GM12878 (cell line): ENCODE measurements at regions not wholly inside any gene's neighbourhood (a gene's known extent, or its start where the extent isn't known, plus 50 kb on each side); places are given as distances from the start of the nearest gene placed in this dataset.

Source experiments
- ATAC-seq: fragments of 200-7000 bp; cut with Tn5 transposase; 3 replicates; pipeline ENCODE4 v1.9.1; 2020; ENCODE audit warnings: mild to moderate bottlenecking, moderate library complexity
- BruUV-seq: library from RNA; stranded (reverse); fragments of 400-500 nt; replicated peaks from 2 replicates; lab custom pipeline; 2021; lab: Mats Ljungman, UMichigan
- CTCF ChIA-PET: fragments of 300-600 bp; sonication (Branson Sonifier 250); formaldehyde crosslinking; extraction: SDS; loops from one replicate; lab custom pipeline; 2021; ENCODE audit warnings: inconsistent platforms; lab: Yijun Ruan, JAX
- POLR2A ChIA-PET: fragments of 350-600 bp; formaldehyde crosslinking; extraction: SDS; loops from one replicate; lab custom pipeline; 2021; ENCODE audit warnings: inconsistent platforms; lab: Charles Lee
- RAD21 ChIA-PET: fragments of 300-600 bp; sonication (Branson Sonifier 250); formaldehyde crosslinking; loops from one replicate; lab custom pipeline; 2023; ENCODE audit warnings: antibody characterized with exemption; ENCODE audit not compliant: unreplicated experiment; lab: Charles Lee
- SMC1A ChIA-PET: fragments of 300-600 bp; sonication (Branson Sonifier 250); formaldehyde crosslinking; loops from one replicate; lab custom pipeline; 2023; ENCODE audit not compliant: unreplicated experiment, uncharacterized antibody; lab: Charles Lee
- DNase-seq: peaks from one replicate; pipeline ENCODE4 v3.0.0-alpha.2; 2011; ENCODE audit warnings: low read depth, low spot score
- FAIRE-seq: peaks from 3 replicates; lab custom pipeline; 2011; peaks lifted over from hg19 to GRCh38; lab: Jason Lieb, UNC
- H2AFZ ChIP-seq: 2 replicates; pipeline ENCODE4 v1.6.0; 2011; ENCODE audit warnings: low read depth, low read length, control low read depth; ENCODE audit not compliant: control insufficient read depth
- H3K27ac ChIP-seq: 2 replicates; pipeline ENCODE4 v1.5.1; 2011; ENCODE audit warnings: control low read depth; ENCODE audit not compliant: control insufficient read depth, insufficient read depth
- H3K27me3 ChIP-seq, 2 experiments: replicated peaks in 1 of 2; 2 replicates each; pipeline versions ENCODE4 v1.6.0 to v1.6.1; 2011; ENCODE audit warnings: low read length in 1 of 2; ENCODE audit not compliant: control insufficient read depth in 2 of 2, insufficient read depth in 2 of 2
- H3K36me3 ChIP-seq, 2 experiments: 2 replicates each; pipeline ENCODE4 v1.5.1; 2011; ENCODE audit warnings: low read length in 1 of 2; ENCODE audit not compliant: control insufficient read depth in 2 of 2, insufficient read depth in 2 of 2
- H3K4me1 ChIP-seq: 2 replicates; pipeline ENCODE4 v1.6.1; 2011; ENCODE audit warnings: mild to moderate bottlenecking, low read length, moderate library complexity, mixed read lengths; ENCODE audit not compliant: control insufficient read depth, insufficient read depth
- H3K4me2 ChIP-seq: 2 replicates; pipeline ENCODE4 v1.6.0; 2011; ENCODE audit warnings: control low read depth; ENCODE audit not compliant: control insufficient read depth, insufficient read depth
- H3K4me3 ChIP-seq: fragments of 200-600 bp; sonication (generic); 2 replicates; pipeline ENCODE4 v1.5.1; 2016
- H3K79me2 ChIP-seq: 2 replicates; pipeline ENCODE4 v1.6.0; 2011; ENCODE audit warnings: low read length; ENCODE audit not compliant: control insufficient read depth, insufficient read depth
- H3K9ac ChIP-seq: 2 replicates; pipeline ENCODE4 v1.8.0; 2011; ENCODE audit warnings: low read length, control low read depth, mixed read lengths; ENCODE audit not compliant: control insufficient read depth, insufficient read depth
- H3K9me3 ChIP-seq: replicated peaks from 3 replicates; pipeline ENCODE4 v1.5.1; 2011; ENCODE audit warnings: mild to moderate bottlenecking, low read length; ENCODE audit not compliant: control insufficient read depth, insufficient read depth
- H4K20me1 ChIP-seq: 2 replicates; pipeline ENCODE4 v1.6.0; 2011; ENCODE audit not compliant: control insufficient read depth, insufficient read depth
- CBX5 ChIP-seq: sonication (generic); IDR thresholded peaks from 2 replicates; pipeline ENCODE4 v1.6.1; 2016; ENCODE audit warnings: low read depth, moderate library complexity, mild to moderate bottlenecking, inconsistent platforms
- CEBPB ChIP-seq, 2 experiments: fragments of 150-350 bp in 1 of 2; IDR thresholded peaks; 2 replicates each; pipeline ENCODE4 v1.6.1; 2012 to 2014; ENCODE audit warnings: low read depth in 2 of 2, low read length in 2 of 2, borderline replicate concordance in 1 of 2, inconsistent platforms in 1 of 2
- FOXM1 ChIP-seq: IDR thresholded peaks from 2 replicates; pipeline ENCODE4 v1.6.1; 2012; ENCODE audit warnings: low read depth, mild to moderate bottlenecking, inconsistent platforms, low read length, moderate library complexity
- HDAC6 ChIP-seq: fragments of 200-600 bp; sonication (generic); IDR thresholded peaks from one replicate; pipeline ENCODE4 v1.8.0; 2017; ENCODE audit warnings: antibody characterized with exemption; ENCODE audit not compliant: unreplicated experiment
- IKZF1 ChIP-seq: fragments of 450-650 bp; conservative IDR thresholded peaks from 2 replicates; pipeline ENCODE4 v1.6.1; 2017; ENCODE audit warnings: antibody characterized with exemption, mild to moderate bottlenecking
- MEF2A ChIP-seq: IDR thresholded peaks from 2 replicates; pipeline ENCODE4 v1.6.1; 2011; ENCODE audit warnings: low read depth, mild to moderate bottlenecking, low read length, moderate library complexity; ENCODE audit not compliant: insufficient read depth
- MEF2B ChIP-seq: fragments of 450-650 bp; IDR thresholded peaks from 2 replicates; pipeline ENCODE4 v1.6.1; 2018; ENCODE audit warnings: mild to moderate bottlenecking, moderate library complexity; ENCODE audit not compliant: partially characterized antibody, poor library complexity, severe bottlenecking
- NFYB ChIP-seq: IDR thresholded peaks from 2 replicates; pipeline ENCODE4 v1.6.1; 2011; ENCODE audit warnings: low read depth, mild to moderate bottlenecking, low read length, improper control_type of control experiment, moderate library complexity; ENCODE audit not compliant: insufficient read depth
- PBX3 ChIP-seq: IDR thresholded peaks from 2 replicates; pipeline ENCODE4 v1.6.1; 2011; ENCODE audit warnings: mild to moderate bottlenecking, low read depth, low read length, moderate library complexity; ENCODE audit not compliant: insufficient replicate concordance
- PKNOX1 ChIP-seq: fragments of 450-650 bp; IDR thresholded peaks from 2 replicates; pipeline ENCODE4 v1.6.1; 2016; ENCODE audit warnings: mild to moderate bottlenecking
- RUNX3 ChIP-seq: IDR thresholded peaks from 2 replicates; pipeline ENCODE4 v1.6.1; 2012; ENCODE audit warnings: low read length, inconsistent platforms
- SIX5 ChIP-seq: IDR thresholded peaks from 2 replicates; pipeline ENCODE4 v1.6.1; 2011; ENCODE audit warnings: mild to moderate bottlenecking, low read depth, low read length, moderate library complexity; ENCODE audit not compliant: severe bottlenecking
- USF2 ChIP-seq: IDR thresholded peaks from 2 replicates; pipeline ENCODE4 v1.6.1; 2011; ENCODE audit warnings: low read depth, low read length, improper control_type of control experiment, borderline replicate concordance
- WGBS: methylation state at CpG from one replicate; pipeline ENCODE4 v1.1.6; 2016; ENCODE audit warnings: low lambda C conversion rate; ENCODE audit not compliant: insufficient replicate concordance, insufficient coverage; ENCODE audit errors: missing lambda C conversion rate; 5-methylcytosine and 5-hydroxymethylcytosine counted together
- in situ Hi-C: fragments of 300-500 bp; cut with MboI; formaldehyde crosslinking; loops from 9 replicates; pipeline ENCODE4 v1.14.3; 2018; ENCODE audit warnings: mixed read lengths
- intact Hi-C: fragments of 100-400 bp; cut with micrococcal nuclease; formaldehyde crosslinking; loops from one replicate; pipeline ENCODE4 v1.14.2; 2022; ENCODE audit not compliant: unreplicated experiment

- no peak for TF ChIP-seq CEBPB (IDR thresholded peaks at IDR 0.05; ENCODE audit: borderline replicate concordance in 1 of 2, low read depth in 2 of 2, low read length in 2 of 2)
Measured at GRCh38 chr1:37274486-37274885, 199.9 kb upstream of the ZC3H12A start (continued).

- no peak overlapping the region for H3K4me2 ChIP-seq
- in situ Hi-C loops, result no loop called here
- no peak for TF ChIP-seq SIX5
- TF ChIP-seq USF2, result no peak
- no peak for TF ChIP-seq RUNX3
- no peak for TF ChIP-seq CBX5
- peak; percentile 77 for TF ChIP-seq PKNOX1
- peak; percentile 63 for TF ChIP-seq PBX3
- TF ChIP-seq FOXM1, result no peak
- no peak for TF ChIP-seq HDAC6
- TF ChIP-seq MEF2A, result no peak
- TF ChIP-seq MEF2B, result no peak
- TF ChIP-seq IKZF1, result no peak
- TF ChIP-seq NFYB, result peak; percentile 42; the same call in 1 of the 2 replicates
- no peak overlapping the region for H3K4me3 ChIP-seq
- ATAC-seq, result no peak
- no peaks in the 10 kb centered on the region for H4K20me1 ChIP-seq
- intact Hi-C loops, result no loop called here
- no peaks in the 10 kb centered on the region for H3K79me2 ChIP-seq
- H3K9me3 ChIP-seq, result no peaks in the 10 kb centered on the region
- no peak overlapping the region for H3K27ac ChIP-seq
- H3K4me1 ChIP-seq, result no peaks in the 10 kb centered on the region
- no peaks in the 10 kb centered on the region; a peak in 2 of 4 replicates for H3K27me3 ChIP-seq
- no peak overlapping the region for H2AFZ ChIP-seq
- WGBS, result 35% methylated on average over 5 of the region's 5 CpGs
- no peak overlapping the region for H3K9ac ChIP-seq
- POLR2A ChIA-PET, result interaction anchor here (0.6 kb wide), 1 partner anchor 682 kb away, joined by 3 read pairs; no protein-coding TSS in a partner anchor
- no peaks in the 10 kb centered on the region for H3K36me3 ChIP-seq
- SMC1A ChIA-PET, result no interaction called here
- DNase-seq, result no peak
- FAIRE-seq, result no peak
- RAD21 ChIA-PET, result no interaction called here
- CTCF ChIA-PET, result no interaction called here
- BruUV-seq, result no TSS peak
Measured at GRCh38 chr1:37274938-37275631, 199.3 kb upstream of the ZC3H12A start.
